ENCODE measurements at regions not wholly inside any gene's neighbourhood (a gene's known extent, or its start where the extent isn't known, plus 50 kb on each side); places are given as distances from the start of the nearest gene placed in this dataset.

DNA sequence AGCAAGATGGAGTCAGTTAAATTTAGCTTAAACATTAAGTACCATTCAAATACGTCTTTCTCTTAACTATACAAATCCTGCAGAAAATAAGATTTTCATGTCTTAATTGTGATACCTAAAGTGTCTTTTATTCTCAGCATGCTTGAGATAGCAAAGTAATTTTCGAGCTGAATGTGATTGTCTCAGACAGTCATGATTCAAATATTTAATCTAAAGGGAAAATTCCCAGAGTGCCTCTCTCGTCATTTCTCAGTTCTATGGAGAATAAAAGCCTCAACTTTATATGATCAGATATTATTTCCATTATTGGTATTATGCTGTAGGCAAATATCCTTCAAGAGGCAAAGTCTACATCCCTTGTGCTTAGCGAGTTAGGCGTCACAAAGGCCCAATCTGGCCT lies 589.9 kb downstream of the TAFA4 start:
- no peaks in the 10 kb centered on the region for H3K36me3 ChIP-seq (replicated peaks in 1 of 2)
- H3K27me3 ChIP-seq: no peaks in the 10 kb centered on the region
- H3K27ac ChIP-seq: no peak overlapping the region
- DNase-seq: no peak
- intact Hi-C loops (cut with DNase I): no loop called here
- H3K4me1 ChIP-seq (replicated peaks in 1 of 2): no peaks in the 10 kb centered on the region
- H3K4me3 ChIP-seq: no peak overlapping the region
- H3K9me3 ChIP-seq (replicated peaks in 1 of 3): no peaks in the 10 kb centered on the region
- 69 to 81% (median 71%) methylated on average over 5 of the region's 5 CpGs for WGBS, 4 donors
- TF ChIP-seq, protein P1, sequence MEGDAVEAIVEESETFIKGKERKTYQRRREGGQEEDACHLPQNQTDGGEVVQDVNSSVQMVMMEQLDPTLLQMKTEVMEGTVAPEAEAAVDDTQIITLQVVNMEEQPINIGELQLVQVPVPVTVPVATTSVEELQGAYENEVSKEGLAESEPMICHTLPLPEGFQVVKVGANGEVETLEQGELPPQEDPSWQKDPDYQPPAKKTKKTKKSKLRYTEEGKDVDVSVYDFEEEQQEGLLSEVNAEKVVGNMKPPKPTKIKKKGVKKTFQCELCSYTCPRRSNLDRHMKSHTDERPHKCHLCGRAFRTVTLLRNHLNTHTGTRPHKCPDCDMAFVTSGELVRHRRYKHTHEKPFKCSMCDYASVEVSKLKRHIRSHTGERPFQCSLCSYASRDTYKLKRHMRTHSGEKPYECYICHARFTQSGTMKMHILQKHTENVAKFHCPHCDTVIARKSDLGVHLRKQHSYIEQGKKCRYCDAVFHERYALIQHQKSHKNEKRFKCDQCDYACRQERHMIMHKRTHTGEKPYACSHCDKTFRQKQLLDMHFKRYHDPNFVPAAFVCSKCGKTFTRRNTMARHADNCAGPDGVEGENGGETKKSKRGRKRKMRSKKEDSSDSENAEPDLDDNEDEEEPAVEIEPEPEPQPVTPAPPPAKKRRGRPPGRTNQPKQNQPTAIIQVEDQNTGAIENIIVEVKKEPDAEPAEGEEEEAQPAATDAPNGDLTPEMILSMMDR (IDR thresholded peaks at IDR 0.05): no peak
- TF ChIP-seq POLR2A (IDR thresholded peaks at IDR 0.05): no peak

DNA sequence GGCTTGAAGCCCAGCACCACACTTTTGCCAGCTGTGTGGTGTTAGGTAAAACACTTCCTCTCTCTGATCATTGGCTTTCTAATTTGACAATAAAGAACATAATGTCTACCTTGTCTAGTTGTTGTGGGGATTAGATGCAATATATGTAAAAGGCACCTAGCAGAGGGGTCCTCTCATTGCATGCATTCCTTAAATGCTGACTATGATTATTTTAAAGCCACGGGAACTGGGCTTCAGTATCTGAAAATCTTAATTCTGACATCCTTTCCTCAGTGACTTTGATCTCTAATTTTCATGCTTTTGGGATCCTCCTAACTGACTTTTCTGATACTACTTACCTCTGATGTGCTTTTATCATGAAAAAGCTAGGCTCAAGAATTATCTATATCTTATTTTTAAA lies 596.3 kb downstream of the TAFA4 start:
- Histone ChIP-seq H3K4me1 (replicated peaks in 1 of 2) (no peaks in the 10 kb centered on the region), H3K36me3 (replicated peaks in 1 of 2) (no peaks in the 10 kb centered on the region), H3K27ac (no peak overlapping the region), H3K4me3 (no peak overlapping the region), H3K9me3 (replicated peaks in 1 of 3) (no peaks in the 10 kb centered on the region), H3K27me3 (no peaks in the 10 kb centered on the region)
- intact Hi-C loops (cut with DNase I): no loop called here
- no peak for DNase-seq
- 63 to 75% (median 68%) methylated on average over 1 of the region's 1 CpG for WGBS, 4 donors
- TF ChIP-seq, protein P1 (IDR thresholded peaks at IDR 0.05): no peak
- no peak for TF ChIP-seq POLR2A (IDR thresholded peaks at IDR 0.05)

DNA sequence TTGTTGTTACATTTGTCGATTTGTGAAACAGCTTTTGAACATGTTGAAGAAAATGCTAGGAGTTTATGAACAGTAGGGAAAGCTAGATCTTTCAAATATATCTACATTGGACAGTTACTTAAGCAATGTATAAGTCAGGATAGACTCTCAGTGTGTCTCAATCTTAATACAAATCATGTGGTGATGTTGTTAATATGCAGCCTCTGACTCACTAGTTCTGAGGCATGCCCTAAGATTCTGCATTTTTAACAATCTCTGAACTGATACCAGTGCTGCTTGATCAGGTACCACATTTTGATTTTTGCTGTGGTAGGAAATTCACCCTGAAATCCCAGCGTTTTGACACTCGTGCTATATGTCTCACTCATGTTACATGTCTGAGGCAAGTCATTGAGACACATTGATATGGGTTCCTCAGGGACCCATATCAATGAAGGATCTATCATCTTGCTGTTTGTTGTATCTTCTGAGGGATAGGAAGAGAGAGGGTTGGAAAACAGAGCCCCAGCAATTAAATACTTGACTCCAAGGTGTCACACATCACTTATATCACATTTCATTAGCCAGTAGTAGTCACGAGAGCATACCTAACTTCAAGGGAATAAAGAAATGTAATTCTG lies 597.9 kb downstream of the TAFA4 start:
- Histone ChIP-seq H3K27me3 (no peaks in the 10 kb centered on the region), H3K36me3 (replicated peaks in 1 of 2) (no peaks in the 10 kb centered on the region), H3K27ac (no peak overlapping the region), H3K4me1 (replicated peaks in 1 of 2) (no peaks in the 10 kb centered on the region), H3K4me3 (no peak overlapping the region), H3K9me3 (replicated peaks in 1 of 3) (no peaks in the 10 kb centered on the region)
- intact Hi-C loops (cut with DNase I): no loop called here
- 58 to 71% (median 69%) methylated on average over 4 of the region's 4 CpGs for WGBS, 4 donors
- no peak for DNase-seq
- TF ChIP-seq, protein P1 (IDR thresholded peaks at IDR 0.05): no peak
- TF ChIP-seq POLR2A (IDR thresholded peaks at IDR 0.05): no peak

DNA sequence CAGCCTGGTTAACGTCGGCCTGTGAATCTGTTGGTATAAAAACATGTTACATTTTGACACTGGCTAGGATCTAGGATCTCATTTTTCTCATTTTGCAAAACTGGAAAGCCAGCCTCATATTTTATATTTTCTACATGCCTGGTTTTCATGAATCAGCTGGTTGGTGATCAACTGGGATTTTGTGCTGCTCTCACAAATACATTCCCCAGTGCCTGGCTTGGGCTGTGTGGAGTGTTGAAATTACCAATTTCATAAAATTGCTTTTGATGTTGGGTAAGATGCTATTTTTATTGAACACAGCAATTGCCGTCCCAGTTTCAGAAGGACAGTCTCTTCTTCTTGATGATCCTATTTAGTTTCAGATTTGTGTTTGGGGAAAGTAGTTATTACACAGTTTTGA lies 604.3 kb downstream of the TAFA4 start:
- Histone ChIP-seq H3K27me3 (no peaks in the 10 kb centered on the region), H3K4me3 (no peak overlapping the region), H3K27ac (no peak overlapping the region), H3K36me3 (replicated peaks in 1 of 2) (no peaks in the 10 kb centered on the region), H3K4me1 (replicated peaks in 1 of 2) (no peaks in the 10 kb centered on the region), H3K9me3 (replicated peaks in 1 of 3) (no peaks in the 10 kb centered on the region)
- 68 to 90% (median 83%) methylated on average over 3 of the region's 3 CpGs for WGBS, 4 donors
- intact Hi-C loops (cut with DNase I): no loop called here
- no peak for DNase-seq
- TF ChIP-seq, protein P1 (IDR thresholded peaks at IDR 0.05): no peak
- no peak for TF ChIP-seq POLR2A (IDR thresholded peaks at IDR 0.05)
